DOHH2 (cell line): ENCODE measurements at regions not wholly inside any gene's neighbourhood (a gene's known extent, or its start where the extent isn't known, plus 50 kb on each side); places are given as distances from the start of the nearest gene placed in this dataset.

Experiments used
- EZH2phosphoT487 ChIP-seq: fragments of 200-600 bp; sonication (generic); IDR thresholded peaks from 2 replicates; pipeline ENCODE4 v1.6.1; 2017; ENCODE audit warnings: borderline replicate concordance, mild to moderate bottlenecking, antibody characterized with exemption, low read length, moderate library complexity, mixed read lengths
- TF ChIP-seq, protein P1 (sequence below): fragments of 200-600 bp; sonication (generic); IDR thresholded peaks from one replicate; pipeline ENCODE4 v1.5.1; 2014; ENCODE audit warnings: antibody characterized with exemption, mild to moderate bottlenecking, low read depth, low read length; ENCODE audit not compliant: poor library complexity, severe bottlenecking

DNA sequence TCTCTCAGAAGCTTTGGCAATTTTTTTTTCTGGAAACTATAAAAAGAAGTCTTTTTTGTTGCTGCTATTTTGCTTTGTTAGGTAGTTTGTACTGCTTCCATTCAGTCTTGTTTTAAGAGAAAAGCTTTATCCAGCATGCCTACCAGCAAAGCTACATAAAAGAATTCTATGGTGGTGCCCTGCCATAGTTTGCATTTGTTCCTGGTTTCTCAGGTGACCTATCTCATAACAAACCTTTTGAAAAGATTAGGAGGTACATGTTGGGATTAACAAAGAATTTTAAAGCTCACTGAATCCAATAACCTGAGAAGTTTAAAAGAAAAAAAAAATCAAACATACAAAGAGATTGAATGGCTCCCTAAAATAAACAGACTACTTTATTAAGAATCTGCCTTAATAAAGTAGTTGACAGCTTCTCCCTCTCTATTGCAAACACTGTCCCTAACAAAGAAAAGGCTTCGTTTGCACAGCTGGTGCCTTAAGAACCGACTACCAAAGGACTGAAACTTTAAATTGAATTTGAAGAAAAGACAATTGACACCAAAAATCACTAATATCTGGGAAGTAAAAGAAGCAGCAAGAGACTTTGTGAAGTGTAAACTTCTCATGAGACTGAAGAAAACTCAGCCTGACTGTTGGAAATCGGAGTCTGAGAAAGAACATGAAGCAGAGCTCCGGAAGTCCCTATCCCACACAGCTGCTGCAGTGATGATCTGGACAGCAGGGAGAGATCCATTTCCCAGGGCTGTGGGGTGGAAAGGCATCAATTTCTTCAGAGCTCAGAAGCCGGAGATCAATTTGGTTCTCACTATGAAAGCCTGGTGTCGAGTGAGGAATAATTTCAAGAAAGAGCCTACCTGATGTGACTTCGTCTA, 102.7 kb upstream of the PLEKHA5 start:
- TF ChIP-seq, protein P1, sequence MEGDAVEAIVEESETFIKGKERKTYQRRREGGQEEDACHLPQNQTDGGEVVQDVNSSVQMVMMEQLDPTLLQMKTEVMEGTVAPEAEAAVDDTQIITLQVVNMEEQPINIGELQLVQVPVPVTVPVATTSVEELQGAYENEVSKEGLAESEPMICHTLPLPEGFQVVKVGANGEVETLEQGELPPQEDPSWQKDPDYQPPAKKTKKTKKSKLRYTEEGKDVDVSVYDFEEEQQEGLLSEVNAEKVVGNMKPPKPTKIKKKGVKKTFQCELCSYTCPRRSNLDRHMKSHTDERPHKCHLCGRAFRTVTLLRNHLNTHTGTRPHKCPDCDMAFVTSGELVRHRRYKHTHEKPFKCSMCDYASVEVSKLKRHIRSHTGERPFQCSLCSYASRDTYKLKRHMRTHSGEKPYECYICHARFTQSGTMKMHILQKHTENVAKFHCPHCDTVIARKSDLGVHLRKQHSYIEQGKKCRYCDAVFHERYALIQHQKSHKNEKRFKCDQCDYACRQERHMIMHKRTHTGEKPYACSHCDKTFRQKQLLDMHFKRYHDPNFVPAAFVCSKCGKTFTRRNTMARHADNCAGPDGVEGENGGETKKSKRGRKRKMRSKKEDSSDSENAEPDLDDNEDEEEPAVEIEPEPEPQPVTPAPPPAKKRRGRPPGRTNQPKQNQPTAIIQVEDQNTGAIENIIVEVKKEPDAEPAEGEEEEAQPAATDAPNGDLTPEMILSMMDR, result no peak
- no peak for TF ChIP-seq EZH2phosphoT487
